ENCODE measurements at regions not wholly inside any gene's neighbourhood (a gene's known extent, or its start where the extent isn't known, plus 50 kb on each side); places are given as distances from the start of the nearest gene placed in this dataset.

GRCh38 chr3:64873400-64873799 lies 185.6 kb upstream of the ADAMTS9 start:
- Histone ChIP-seq H3K4me1 (no peaks in the 10 kb centered on the region), H3K4me3 (no peak overlapping the region), H3K36me3 (peaks cover 0 to 34% of the 10 kb centered on the region in 2 donors), H3K27me3 (no peaks in the 10 kb centered on the region), H3K27ac (no peak overlapping the region), H3K9me3 (no peaks in the 10 kb centered on the region)
- no peak for ATAC-seq
- 45 to 75% methylated on average over 1 of the region's 1 CpG for WGBS, 2 donors (ENCODE audit: low coverage in 1 of 2)
- TF ChIP-seq POLR2A (IDR thresholded peaks at IDR 0.05) (no peak), CTCF (IDR thresholded peaks at IDR 0.05) (no peak), EP300 (IDR thresholded peaks at IDR 0.05) (no peak), POLR2AphosphoS5 (IDR thresholded peaks at IDR 0.05) (no peak)

GRCh38 chr3:64872345-64872744 lies 184.5 kb upstream of the ADAMTS9 start:
- H3K9me3 ChIP-seq: no peaks in the 10 kb centered on the region
- ATAC-seq: no peak
- no peaks in the 10 kb centered on the region for H3K27me3 ChIP-seq
- no peaks in the 10 kb centered on the region for H3K4me1 ChIP-seq
- H3K36me3 ChIP-seq: peaks cover 0 to 45% of the 10 kb centered on the region in 2 donors
- no peak overlapping the region for H3K4me3 ChIP-seq
- TF ChIP-seq POLR2AphosphoS5 (IDR thresholded peaks at IDR 0.05) (no peak), EP300 (IDR thresholded peaks at IDR 0.05) (no peak), CTCF (IDR thresholded peaks at IDR 0.05) (no peak), POLR2A (IDR thresholded peaks at IDR 0.05) (no peak)
- H3K27ac ChIP-seq: no peak overlapping the region

DNA sequence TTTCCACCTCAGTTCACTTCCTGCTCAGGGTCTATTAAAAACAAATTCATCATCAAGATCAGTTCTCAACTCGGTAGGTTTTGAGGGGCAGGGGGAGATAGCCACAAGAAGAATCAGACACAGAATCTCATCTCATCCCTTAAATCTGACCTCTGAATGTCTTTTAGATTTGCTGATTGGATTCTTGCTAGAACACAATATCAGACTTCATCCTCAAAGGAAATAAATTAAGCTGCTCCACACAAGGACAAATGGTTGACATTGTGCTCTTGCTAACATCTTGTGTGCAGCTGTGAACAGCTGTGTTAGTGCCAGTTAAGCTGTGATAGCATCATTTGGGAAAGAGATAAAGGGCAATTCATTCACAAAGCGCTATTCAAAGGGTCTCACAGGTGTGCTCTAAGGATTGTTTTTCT lies 184.0 kb upstream of the ADAMTS9 start:
- TF ChIP-seq CTCF (IDR thresholded peaks at IDR 0.05) (no peak), POLR2A (IDR thresholded peaks at IDR 0.05) (no peak), EP300 (IDR thresholded peaks at IDR 0.05) (no peak), POLR2AphosphoS5 (IDR thresholded peaks at IDR 0.05) (no peak)
- 50 to 66% methylated on average over 2 of the region's 2 CpGs for WGBS, 2 donors (ENCODE audit: low coverage in 1 of 2)
- Histone ChIP-seq H3K27ac (no peak overlapping the region), H3K36me3 (peaks cover 0 to 45% of the 10 kb centered on the region in 2 donors), H3K27me3 (no peaks in the 10 kb centered on the region), H3K4me3 (no peak overlapping the region), H3K4me1 (no peaks in the 10 kb centered on the region), H3K9me3 (no peaks in the 10 kb centered on the region)
- ATAC-seq: no peak

GRCh38 chr3:64870876-64871646 lies 183.3 kb upstream of the ADAMTS9 start:
- no peak for ATAC-seq
- no peak overlapping the region for H3K4me3 ChIP-seq
- WGBS, 2 donors (ENCODE audit: low coverage in 1 of 2): 87 to 95% methylated on average over 4 of the region's 4 CpGs
- H3K27me3 ChIP-seq: no peaks in the 10 kb centered on the region
- no peak overlapping the region for H3K27ac ChIP-seq
- no peaks in the 10 kb centered on the region for H3K9me3 ChIP-seq
- no peak for TF ChIP-seq CTCF (IDR thresholded peaks at IDR 0.05)
- TF ChIP-seq EP300 (IDR thresholded peaks at IDR 0.05): no peak
- TF ChIP-seq POLR2AphosphoS5 (IDR thresholded peaks at IDR 0.05): no peak
- TF ChIP-seq POLR2A (IDR thresholded peaks at IDR 0.05): no peak
- H3K36me3 ChIP-seq: peaks cover 0 to 41% of the 10 kb centered on the region in 2 donors
- no peaks in the 10 kb centered on the region for H3K4me1 ChIP-seq

DNA sequence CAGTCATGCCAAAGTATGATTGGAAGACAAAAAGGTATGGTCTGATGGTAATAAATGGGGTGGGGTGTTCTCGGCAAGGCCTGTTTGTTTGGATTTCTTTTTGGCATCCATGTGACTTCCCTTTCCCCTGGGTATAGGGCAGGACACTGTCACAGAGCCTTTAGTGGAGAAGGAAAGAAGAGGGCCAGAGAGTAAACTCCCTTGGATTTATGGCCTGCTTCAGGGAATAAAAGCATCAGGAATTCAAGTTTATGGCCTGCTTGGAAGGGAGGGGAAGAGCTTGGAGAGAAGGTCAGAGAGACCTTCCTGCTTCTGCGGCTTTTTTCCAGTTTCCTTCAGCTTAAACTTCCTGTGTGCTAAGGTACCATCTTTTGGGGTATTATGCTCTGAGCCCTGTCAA lies 179.4 kb upstream of the ADAMTS9 start:
- no peak for TF ChIP-seq EP300 (IDR thresholded peaks at IDR 0.05)
- TF ChIP-seq POLR2AphosphoS5 (IDR thresholded peaks at IDR 0.05): no peak
- TF ChIP-seq CTCF (IDR thresholded peaks at IDR 0.05): no peak
- no peak for TF ChIP-seq POLR2A (IDR thresholded peaks at IDR 0.05)
- Histone ChIP-seq H3K4me1 (no peaks in the 10 kb centered on the region), H3K27me3 (no peaks in the 10 kb centered on the region), H3K4me3 (no peak overlapping the region), H3K27ac (no peak overlapping the region), H3K36me3 (peaks cover 0 to 19% of the 10 kb centered on the region in 2 donors), H3K9me3 (no peaks in the 10 kb centered on the region)
- 71 to 72% methylated on average over 2 of the region's 2 CpGs for WGBS, 2 donors (ENCODE audit: low coverage in 1 of 2)
- no peak for ATAC-seq

Measured in gastroesophageal sphincter (tissue), 4 donors.